HEK293T (cell line): ENCODE measurements at regions not wholly inside any gene's neighbourhood (a gene's known extent, or its start where the extent isn't known, plus 50 kb on each side); places are given as distances from the start of the nearest gene placed in this dataset.

ENCODE experiments used
- BHLHE40 ChIP-seq: fragments of 450-650 bp; IDR thresholded peaks from 2 replicates; pipeline ENCODE4 v1.6.1; 2016; ENCODE audit warnings: mild to moderate bottlenecking, moderate library complexity, borderline replicate concordance
- CTBP1 ChIP-seq: fragments of 450-650 bp; IDR thresholded peaks from 2 replicates; pipeline ENCODE4 v1.6.1; 2016; ENCODE audit warnings: borderline replicate concordance
- FOXK2 ChIP-seq: fragments of 450-650 bp; IDR thresholded peaks from 2 replicates; pipeline ENCODE4 v1.6.1; 2016; ENCODE audit warnings: mild to moderate bottlenecking
- FOXM1 ChIP-seq: fragments of 450-650 bp; IDR thresholded peaks from 2 replicates; pipeline ENCODE4 v1.6.1; 2017; ENCODE audit warnings: mild to moderate bottlenecking, borderline replicate concordance
- HDGF ChIP-seq: fragments of 450-650 bp; IDR thresholded peaks from 2 replicates; pipeline ENCODE4 v1.6.1; 2017; ENCODE audit warnings: antibody characterized with exemption, borderline replicate concordance
- NFRKB ChIP-seq: fragments of 450-650 bp; IDR thresholded peaks from 2 replicates; pipeline ENCODE4 v1.6.1; 2016; ENCODE audit warnings: mild to moderate bottlenecking, moderate library complexity
- SP1 ChIP-seq: fragments of 450-650 bp; IDR thresholded peaks from 2 replicates; pipeline ENCODE4 v1.6.1; 2017
- TF ChIP-seq, protein P1 (sequence below): fragments of 450-650 bp; IDR thresholded peaks from 2 replicates; pipeline ENCODE4 v1.6.1; 2016

DNA sequence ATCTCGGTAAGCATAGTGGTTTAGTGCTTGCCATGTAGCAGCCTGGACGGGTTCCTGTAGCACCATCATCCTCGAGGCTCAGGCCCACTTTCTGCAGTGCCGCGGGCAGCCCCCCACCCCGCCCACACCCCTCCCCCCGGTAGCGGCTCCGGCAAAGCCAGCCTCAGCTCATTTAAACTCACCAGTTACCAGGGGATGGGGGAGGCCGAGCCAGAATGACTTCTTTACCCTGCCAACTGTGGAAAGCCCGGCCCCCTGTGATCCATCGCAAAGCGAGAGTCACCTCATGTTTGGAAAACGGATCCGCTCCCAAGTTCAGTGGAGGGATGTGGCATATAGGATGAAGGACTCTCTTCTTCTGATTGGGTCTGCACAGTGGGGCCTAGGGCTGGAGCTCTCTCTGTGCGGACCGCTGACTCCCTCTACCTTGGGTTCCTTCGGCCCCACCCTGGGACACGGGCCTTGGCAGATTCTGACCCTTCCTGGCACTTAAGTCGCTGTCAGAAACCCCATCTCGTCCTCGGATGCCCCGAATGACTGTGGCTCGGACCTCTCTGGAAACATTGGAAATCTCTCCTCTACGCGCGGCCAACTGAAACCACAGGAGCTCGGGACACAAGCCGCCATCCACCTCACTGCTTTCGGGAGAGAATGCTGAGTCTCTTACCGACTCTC is 337.8 kb upstream of the DEFB115 start:
- TF ChIP-seq BHLHE40 (no peak), HDGF (no peak), CTBP1 (no peak), FOXK2 (no peak), SP1 (no peak), FOXM1 (no peak), NFRKB (no peak)
- TF ChIP-seq, protein P1, sequence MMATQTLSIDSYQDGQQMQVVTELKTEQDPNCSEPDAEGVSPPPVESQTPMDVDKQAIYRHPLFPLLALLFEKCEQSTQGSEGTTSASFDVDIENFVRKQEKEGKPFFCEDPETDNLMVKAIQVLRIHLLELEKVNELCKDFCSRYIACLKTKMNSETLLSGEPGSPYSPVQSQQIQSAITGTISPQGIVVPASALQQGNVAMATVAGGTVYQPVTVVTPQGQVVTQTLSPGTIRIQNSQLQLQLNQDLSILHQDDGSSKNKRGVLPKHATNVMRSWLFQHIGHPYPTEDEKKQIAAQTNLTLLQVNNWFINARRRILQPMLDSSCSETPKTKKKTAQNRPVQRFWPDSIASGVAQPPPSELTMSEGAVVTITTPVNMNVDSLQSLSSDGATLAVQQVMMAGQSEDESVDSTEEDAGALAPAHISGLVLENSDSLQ: no peak
